ENCODE measurements at regions not wholly inside any gene's neighbourhood (a gene's known extent, or its start where the extent isn't known, plus 50 kb on each side); places are given as distances from the start of the nearest gene placed in this dataset.

DNA sequence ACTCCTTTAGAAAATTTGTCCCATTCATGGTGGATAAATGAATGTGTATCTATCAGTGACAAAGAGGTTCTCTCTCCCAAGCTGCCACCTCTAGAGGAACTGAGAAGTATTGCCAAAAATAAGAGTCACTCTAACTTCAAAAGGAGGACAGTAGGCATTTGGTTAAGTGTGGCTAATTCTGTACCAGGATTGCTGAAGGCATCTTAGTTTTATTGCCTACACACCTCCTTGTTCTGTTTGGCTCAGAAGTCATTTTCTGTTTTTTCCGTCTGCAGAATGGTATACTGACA, 189.0 kb upstream of the MPPED2 start:
- POLR2A ChIA-PET = no interaction called here
- H4K20me1 ChIP-seq (ENCODE audit: insufficient read depth) = no peaks in the 10 kb centered on the region
- no peak overlapping the region for H3K4me3 ChIP-seq (ENCODE audit: low read depth in 2 of 2, low read length in 1 of 2)

DNA sequence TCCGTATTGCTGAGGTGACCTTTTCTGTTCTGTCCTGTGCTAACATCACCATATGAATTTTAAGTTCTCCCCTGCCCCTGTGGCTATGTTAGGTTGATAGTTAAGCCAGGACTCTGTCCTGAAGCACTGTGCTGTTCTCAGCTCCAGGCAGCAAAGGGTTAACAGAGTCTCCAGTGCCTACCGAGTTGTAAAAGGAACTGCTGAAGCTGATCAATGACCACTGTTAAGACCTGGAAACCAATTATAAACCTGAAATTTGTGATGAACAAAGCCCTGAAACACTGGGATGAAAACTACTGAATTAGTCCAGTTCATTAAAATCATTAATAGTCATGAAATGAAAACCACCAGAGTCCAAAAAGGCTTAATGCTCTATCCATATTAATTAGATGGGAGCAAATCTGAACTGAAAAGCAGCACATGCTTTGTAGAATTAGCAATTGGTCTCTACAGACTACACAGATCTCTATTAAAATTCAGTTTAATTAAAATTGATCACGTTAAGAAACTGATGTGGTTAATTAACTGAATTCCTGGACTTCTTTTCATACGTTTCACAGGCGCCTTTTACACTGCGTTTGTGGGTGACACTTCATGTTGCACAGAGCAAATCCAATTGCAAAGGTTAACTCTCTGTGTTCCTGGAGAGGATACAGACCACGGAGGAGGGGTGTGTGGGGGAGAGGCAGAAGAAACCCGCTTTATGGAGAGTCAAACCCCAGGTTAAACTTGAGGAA, 188.5 kb upstream of the MPPED2 start:
- Histone ChIP-seq H3K27ac (ENCODE audit: low read depth in 2 of 2, low read length in 1 of 2) (no peak overlapping the region), H3K9me2 (no peaks in the 10 kb centered on the region), H3K4me1 (ENCODE audit: control insufficient read depth in 1 of 2, insufficient read depth in 2 of 2, low read depth in 1 of 2, low read length in 1 of 2) (no peaks in the 10 kb centered on the region; a peak in 1 of 4 replicates), H3K9me3 (no peaks in the 10 kb centered on the region), H3K27me3 (ENCODE audit: insufficient read depth) (no peaks in the 10 kb centered on the region), H2AFZ (ENCODE audit: low read depth) (no peak overlapping the region), H3K4me2 (no peak overlapping the region), H3F3A (replicated peaks; ENCODE audit: insufficient read depth) (no peaks in the 10 kb centered on the region), H3K4me3 (ENCODE audit: low read depth in 2 of 2, low read length in 1 of 2) (no peak overlapping the region), H4K20me1 (ENCODE audit: insufficient read depth) (no peaks in the 10 kb centered on the region), H3K36me3 (replicated peaks in 1 of 2; ENCODE audit: control insufficient read depth in 1 of 2, insufficient read depth in 2 of 2, low read length in 1 of 2) (no peaks in the 10 kb centered on the region), H3K9ac (no peak overlapping the region), H3K79me2 (ENCODE audit: insufficient read depth) (no peaks in the 10 kb centered on the region)
- 15% methylated on average over 8 of the region's 8 CpGs for WGBS (ENCODE audit: low lambda C conversion rate)
- DNase-seq = no peak
- ChIA-PET CTCF (interaction anchor here (1.6 kb wide), 1 partner anchor 351 kb away, joined by 4 read pairs; no protein-coding TSS in a partner anchor), POLR2A (interaction anchor here (0.9 kb wide), 1 partner anchor 41 kb away, joined by 4 read pairs; no protein-coding TSS in a partner anchor)
- TF ChIP-seq FOXJ3 (CRISPR knock-in tag; IDR thresholded peaks at IDR 0.05) (no peak), RXRA (IDR thresholded peaks at IDR 0.05; ENCODE audit: borderline replicate concordance, low read depth) (no peak), RFX5 (IDR thresholded peaks at IDR 0.05; ENCODE audit: low read length) (no peak), GATA2 (CRISPR knock-in tag; IDR thresholded peaks at IDR 0.05) (no peak), RAD21 (IDR thresholded peaks at IDR 0.05; ENCODE audit: low read length) (no peak), TCF12 (IDR thresholded peaks at IDR 0.05) (no peak), FOXM1 (IDR thresholded peaks at IDR 0.05; ENCODE audit: low read depth) (no peak), POLR2AphosphoS5 (IDR thresholded peaks at IDR 0.05; ENCODE audit: low read depth, low read length) (no peak), TEAD4 (IDR thresholded peaks at IDR 0.05; ENCODE audit: borderline replicate concordance, insufficient read depth) (no peak), JUND (IDR thresholded peaks at IDR 0.05) (no peak), SMC3 (IDR thresholded peaks at IDR 0.05; ENCODE audit: low read depth, low read length) (no peak), RCOR1 (IDR thresholded peaks at IDR 0.05; ENCODE audit: low read length) (no peak), NFIC (IDR thresholded peaks at IDR 0.05; ENCODE audit: borderline replicate concordance) (no peak)
- TF ChIP-seq, protein P1, sequence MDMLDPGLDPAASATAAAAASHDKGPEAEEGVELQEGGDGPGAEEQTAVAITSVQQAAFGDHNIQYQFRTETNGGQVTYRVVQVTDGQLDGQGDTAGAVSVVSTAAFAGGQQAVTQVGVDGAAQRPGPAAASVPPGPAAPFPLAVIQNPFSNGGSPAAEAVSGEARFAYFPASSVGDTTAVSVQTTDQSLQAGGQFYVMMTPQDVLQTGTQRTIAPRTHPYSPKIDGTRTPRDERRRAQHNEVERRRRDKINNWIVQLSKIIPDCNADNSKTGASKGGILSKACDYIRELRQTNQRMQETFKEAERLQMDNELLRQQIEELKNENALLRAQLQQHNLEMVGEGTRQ (IDR thresholded peaks at IDR 0.05; ENCODE audit: borderline replicate concordance, low read depth, low read length) = no peak
- TF ChIP-seq, protein P2, sequence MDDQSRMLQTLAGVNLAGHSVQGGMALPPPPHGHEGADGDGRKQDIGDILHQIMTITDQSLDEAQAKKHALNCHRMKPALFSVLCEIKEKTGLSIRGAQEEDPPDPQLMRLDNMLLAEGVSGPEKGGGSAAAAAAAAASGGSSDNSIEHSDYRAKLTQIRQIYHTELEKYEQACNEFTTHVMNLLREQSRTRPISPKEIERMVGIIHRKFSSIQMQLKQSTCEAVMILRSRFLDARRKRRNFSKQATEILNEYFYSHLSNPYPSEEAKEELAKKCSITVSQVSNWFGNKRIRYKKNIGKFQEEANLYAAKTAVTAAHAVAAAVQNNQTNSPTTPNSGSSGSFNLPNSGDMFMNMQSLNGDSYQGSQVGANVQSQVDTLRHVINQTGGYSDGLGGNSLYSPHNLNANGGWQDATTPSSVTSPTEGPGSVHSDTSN (IDR thresholded peaks at IDR 0.05) = no peak
- TF ChIP-seq, protein P3, sequence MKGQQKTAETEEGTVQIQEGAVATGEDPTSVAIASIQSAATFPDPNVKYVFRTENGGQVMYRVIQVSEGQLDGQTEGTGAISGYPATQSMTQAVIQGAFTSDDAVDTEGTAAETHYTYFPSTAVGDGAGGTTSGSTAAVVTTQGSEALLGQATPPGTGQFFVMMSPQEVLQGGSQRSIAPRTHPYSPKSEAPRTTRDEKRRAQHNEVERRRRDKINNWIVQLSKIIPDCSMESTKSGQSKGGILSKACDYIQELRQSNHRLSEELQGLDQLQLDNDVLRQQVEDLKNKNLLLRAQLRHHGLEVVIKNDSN (IDR thresholded peaks at IDR 0.05; ENCODE audit: borderline replicate concordance, low read depth) = no peak
- TF ChIP-seq, protein P4, sequence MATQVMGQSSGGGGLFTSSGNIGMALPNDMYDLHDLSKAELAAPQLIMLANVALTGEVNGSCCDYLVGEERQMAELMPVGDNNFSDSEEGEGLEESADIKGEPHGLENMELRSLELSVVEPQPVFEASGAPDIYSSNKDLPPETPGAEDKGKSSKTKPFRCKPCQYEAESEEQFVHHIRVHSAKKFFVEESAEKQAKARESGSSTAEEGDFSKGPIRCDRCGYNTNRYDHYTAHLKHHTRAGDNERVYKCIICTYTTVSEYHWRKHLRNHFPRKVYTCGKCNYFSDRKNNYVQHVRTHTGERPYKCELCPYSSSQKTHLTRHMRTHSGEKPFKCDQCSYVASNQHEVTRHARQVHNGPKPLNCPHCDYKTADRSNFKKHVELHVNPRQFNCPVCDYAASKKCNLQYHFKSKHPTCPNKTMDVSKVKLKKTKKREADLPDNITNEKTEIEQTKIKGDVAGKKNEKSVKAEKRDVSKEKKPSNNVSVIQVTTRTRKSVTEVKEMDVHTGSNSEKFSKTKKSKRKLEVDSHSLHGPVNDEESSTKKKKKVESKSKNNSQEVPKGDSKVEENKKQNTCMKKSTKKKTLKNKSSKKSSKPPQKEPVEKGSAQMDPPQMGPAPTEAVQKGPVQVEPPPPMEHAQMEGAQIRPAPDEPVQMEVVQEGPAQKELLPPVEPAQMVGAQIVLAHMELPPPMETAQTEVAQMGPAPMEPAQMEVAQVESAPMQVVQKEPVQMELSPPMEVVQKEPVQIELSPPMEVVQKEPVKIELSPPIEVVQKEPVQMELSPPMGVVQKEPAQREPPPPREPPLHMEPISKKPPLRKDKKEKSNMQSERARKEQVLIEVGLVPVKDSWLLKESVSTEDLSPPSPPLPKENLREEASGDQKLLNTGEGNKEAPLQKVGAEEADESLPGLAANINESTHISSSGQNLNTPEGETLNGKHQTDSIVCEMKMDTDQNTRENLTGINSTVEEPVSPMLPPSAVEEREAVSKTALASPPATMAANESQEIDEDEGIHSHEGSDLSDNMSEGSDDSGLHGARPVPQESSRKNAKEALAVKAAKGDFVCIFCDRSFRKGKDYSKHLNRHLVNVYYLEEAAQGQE (IDR thresholded peaks at IDR 0.05; ENCODE audit: low read depth, low read length) = no peak
- TF ChIP-seq, protein P5, sequence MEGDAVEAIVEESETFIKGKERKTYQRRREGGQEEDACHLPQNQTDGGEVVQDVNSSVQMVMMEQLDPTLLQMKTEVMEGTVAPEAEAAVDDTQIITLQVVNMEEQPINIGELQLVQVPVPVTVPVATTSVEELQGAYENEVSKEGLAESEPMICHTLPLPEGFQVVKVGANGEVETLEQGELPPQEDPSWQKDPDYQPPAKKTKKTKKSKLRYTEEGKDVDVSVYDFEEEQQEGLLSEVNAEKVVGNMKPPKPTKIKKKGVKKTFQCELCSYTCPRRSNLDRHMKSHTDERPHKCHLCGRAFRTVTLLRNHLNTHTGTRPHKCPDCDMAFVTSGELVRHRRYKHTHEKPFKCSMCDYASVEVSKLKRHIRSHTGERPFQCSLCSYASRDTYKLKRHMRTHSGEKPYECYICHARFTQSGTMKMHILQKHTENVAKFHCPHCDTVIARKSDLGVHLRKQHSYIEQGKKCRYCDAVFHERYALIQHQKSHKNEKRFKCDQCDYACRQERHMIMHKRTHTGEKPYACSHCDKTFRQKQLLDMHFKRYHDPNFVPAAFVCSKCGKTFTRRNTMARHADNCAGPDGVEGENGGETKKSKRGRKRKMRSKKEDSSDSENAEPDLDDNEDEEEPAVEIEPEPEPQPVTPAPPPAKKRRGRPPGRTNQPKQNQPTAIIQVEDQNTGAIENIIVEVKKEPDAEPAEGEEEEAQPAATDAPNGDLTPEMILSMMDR (IDR thresholded peaks at IDR 0.05) = no peak
- TF ChIP-seq, protein P6, sequence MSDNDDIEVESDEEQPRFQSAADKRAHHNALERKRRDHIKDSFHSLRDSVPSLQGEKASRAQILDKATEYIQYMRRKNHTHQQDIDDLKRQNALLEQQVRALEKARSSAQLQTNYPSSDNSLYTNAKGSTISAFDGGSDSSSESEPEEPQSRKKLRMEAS (IDR thresholded peaks at IDR 0.05; ENCODE audit: low read depth) = no peak

More for the DNA sequence above, 189.0 kb upstream of the MPPED2 start:
- H3K4me1 ChIP-seq (ENCODE audit: control insufficient read depth in 1 of 2, insufficient read depth in 2 of 2, low read depth in 1 of 2, low read length in 1 of 2) = no peaks in the 10 kb centered on the region; a peak in 1 of 4 replicates
- no peaks in the 10 kb centered on the region for H3K79me2 ChIP-seq (ENCODE audit: insufficient read depth)
- DNase-seq = no peak
- no peaks in the 10 kb centered on the region for H3F3A ChIP-seq (replicated peaks; ENCODE audit: insufficient read depth)
- CTCF ChIA-PET = interaction anchor here (1.6 kb wide), 1 partner anchor 352 kb away, joined by 4 read pairs; no protein-coding TSS in a partner anchor
- no peak overlapping the region for H3K4me2 ChIP-seq
- no peaks in the 10 kb centered on the region for H3K27me3 ChIP-seq (ENCODE audit: insufficient read depth)
- 10% methylated on average over 1 of the region's 1 CpG for WGBS (ENCODE audit: low lambda C conversion rate)
- H3K9ac ChIP-seq = no peak overlapping the region
- H3K27ac ChIP-seq (ENCODE audit: low read depth in 2 of 2, low read length in 1 of 2) = no peak overlapping the region
- no peak overlapping the region for H2AFZ ChIP-seq (ENCODE audit: low read depth)
- H3K9me2 ChIP-seq = no peaks in the 10 kb centered on the region
- no peaks in the 10 kb centered on the region for H3K9me3 ChIP-seq
- no peak for TF ChIP-seq SIN3A (IDR thresholded peaks at IDR 0.05; ENCODE audit: borderline replicate concordance, low read depth, low read length)
- no peak for TF ChIP-seq RXRA (IDR thresholded peaks at IDR 0.05; ENCODE audit: borderline replicate concordance, low read depth)
- no peaks in the 10 kb centered on the region for H3K36me3 ChIP-seq (replicated peaks in 1 of 2; ENCODE audit: control insufficient read depth in 1 of 2, insufficient read depth in 2 of 2, low read length in 1 of 2)

Measured in SK-N-SH (cell line).